ENCODE measurements at regions not wholly inside any gene's neighbourhood (a gene's known extent, or its start where the extent isn't known, plus 50 kb on each side); places are given as distances from the start of the nearest gene placed in this dataset.

DNA sequence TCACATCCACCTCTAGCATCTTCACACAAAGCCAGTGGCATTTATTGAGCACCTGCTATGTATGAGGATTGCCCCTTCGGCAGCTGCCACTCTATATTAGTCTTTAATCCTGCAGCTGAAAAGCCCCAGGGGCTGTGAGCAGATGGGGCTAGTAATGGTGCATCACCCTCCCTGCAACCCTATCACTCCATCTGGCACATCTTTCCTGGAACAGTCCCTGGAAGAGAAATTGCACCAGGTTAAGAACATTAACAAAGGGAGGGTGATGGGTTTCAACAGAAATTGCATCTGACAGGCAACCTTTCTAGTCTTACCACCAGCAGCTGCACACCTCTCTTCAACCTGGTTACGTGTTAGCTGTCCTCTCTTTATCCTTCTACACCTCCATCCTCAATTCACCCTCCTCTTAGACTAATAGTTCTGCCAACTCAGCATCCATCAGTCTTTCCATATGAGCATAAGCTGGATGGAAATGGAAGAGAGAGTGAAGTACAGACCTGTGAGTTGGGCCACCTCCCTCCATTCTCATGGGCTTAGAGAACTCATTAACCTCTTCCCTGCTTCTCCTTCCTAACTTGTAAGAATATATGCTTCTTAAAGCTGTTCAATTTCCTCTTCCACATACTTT lies 168.6 kb upstream of the NEBL start:
- ATAC-seq (ENCODE audit: poor library complexity) (no peak), DNase-seq (no peak)
- intact Hi-C loops (cut with DNase I), result no loop called here

DNA sequence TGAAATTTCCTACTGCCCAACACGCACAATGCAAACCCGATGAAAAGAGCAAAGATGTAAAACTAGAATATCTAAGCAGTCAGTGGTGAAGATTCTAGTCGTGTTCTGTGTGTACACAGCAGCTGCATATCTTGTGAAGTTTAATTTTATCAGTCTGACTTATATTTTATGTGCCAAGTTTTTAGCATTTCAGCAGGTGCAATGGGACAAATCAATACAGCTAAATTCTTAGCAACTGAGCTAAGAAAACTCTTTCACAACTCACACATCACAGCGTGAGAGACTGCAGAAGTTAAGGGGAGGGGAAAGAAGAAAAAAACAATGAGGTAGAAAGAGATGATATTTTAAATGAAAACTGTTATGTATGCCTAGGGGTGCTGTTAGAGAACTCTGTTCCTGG lies 164.9 kb upstream of the NEBL start:
- DNase-seq, result no peak
- ATAC-seq (ENCODE audit: poor library complexity), result no peak
- intact Hi-C loops (cut with DNase I), result no loop called here

DNA sequence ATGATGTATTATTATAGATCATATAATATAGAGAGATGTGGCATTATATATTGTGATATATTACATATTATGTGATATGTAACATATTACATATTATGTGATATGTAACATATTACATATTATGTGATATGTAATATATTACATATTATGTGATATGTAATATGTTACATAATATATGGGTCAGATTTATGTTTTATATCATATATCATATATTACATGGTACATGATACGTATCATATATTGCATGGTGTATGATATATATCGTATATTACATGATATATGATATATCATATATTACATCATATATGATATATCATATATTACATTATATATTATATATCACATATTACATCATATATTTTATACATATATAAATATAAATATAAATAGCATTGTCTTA lies 164.1 kb upstream of the NEBL start:
- DNase-seq (no peak), ATAC-seq (ENCODE audit: poor library complexity) (no peak)
- intact Hi-C loops (cut with DNase I), result no loop called here

DNA sequence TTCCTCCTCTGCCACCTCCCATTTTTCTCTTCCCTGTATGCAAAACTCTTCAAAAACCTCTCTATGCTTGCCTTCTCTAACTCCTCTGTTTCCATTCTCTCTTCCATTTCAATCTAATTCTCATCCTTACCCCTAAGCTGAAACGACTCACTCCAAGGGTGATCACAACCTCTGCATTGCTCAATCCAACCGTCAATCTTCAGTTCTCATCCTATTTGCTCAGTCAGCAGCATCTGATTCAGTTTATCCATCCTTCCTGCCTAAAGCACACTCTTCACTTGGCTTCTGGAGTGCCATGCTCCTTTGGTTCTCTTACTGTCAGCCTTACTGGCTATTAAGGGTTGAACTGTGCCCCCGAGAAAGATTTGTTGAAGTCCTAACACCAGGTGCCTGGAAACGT lies 163.5 kb upstream of the NEBL start:
- no peak for ATAC-seq (ENCODE audit: poor library complexity)
- intact Hi-C loops (cut with DNase I), result no loop called here
- no peak for DNase-seq

DNA sequence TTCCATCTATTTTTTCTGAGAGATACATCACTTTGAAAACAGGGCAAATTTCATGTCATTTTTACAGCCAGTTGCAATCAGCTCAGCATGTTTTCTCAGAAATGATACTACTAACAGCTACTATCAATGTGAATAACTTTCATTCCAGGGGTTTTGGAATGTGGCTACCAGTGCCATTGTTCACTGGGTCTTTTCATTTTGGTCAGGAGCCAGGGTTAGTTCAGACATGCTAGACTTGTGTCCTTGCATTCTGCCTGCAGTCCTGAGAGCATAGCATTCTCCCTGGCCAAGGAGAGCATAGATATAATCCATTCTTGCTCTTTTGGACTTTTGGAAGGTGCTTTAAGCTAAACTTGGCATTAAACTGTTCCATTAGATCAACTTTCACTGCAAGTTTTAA lies 160.9 kb upstream of the NEBL start:
- intact Hi-C loops (cut with DNase I), result no loop called here
- DNase-seq (no peak), ATAC-seq (ENCODE audit: poor library complexity) (peak; percentile 60)

GRCh38 chr10:21057436-21057835 lies 160.3 kb upstream of the NEBL start:
- no peak for ATAC-seq (ENCODE audit: poor library complexity)

DNA sequence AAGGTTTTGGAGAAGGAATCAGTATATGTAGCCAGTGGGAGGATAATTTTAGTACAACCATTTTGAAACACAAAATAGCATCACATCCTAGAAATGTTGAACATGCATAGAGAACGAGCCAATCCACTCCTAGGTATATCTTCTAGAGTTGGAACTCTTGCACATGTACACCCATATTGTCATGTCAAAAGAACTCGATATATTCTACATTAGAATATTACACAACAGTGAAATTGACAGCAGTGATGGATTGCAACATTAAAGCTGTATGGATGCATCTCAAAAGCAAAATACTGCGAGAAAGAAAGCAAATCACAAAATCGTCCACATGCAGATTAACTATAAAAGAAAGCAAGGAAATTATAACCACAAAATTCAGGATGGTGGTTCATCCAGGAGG lies 159.3 kb upstream of the NEBL start:
- no peak for DNase-seq
- ATAC-seq (ENCODE audit: poor library complexity), result no peak
- intact Hi-C loops (cut with DNase I), result no loop called here

More at GRCh38 chr10:21057436-21057835, 160.3 kb upstream of the NEBL start:
- intact Hi-C loops (cut with DNase I), result no loop called here
- no peak for DNase-seq

DNA sequence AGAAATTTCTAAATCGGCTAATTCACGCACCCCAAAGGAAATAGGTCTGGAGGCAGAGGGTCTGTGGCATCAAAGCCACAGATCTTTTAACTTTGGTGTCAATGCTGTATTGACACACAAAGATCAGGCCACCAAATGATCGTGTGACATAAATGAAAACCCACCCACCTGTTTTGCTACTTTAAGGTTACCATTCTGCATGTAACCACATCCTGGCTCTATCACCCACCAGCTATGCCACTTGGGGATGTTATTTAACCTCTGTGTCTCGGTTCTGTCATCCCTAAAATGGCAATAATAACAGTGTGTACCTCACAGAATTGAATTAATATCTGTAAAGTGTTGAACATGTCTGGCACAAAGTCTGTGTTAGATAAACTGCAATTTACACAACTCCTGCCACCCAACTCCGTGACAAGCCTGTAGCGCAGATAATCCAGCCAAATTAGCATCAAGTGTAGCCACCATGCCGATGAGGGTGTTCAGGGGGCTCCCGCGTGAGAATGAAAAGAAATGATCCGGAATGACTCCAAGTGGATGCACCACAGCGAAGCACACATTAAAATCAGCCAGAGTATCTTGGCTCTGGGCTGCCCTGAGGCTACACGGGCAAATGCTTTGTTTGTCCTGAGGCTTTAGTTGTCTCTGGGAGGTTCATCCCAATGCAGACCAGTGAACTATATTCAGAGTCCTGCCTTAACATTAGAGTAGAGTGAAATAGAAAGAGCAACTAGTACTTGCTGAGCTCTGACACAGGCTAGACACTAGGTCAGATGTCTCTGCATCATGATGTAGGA lies 158.4 kb upstream of the NEBL start:
- ATAC-seq (ENCODE audit: poor library complexity) (no peak), DNase-seq (no peak)
- intact Hi-C loops (cut with DNase I), result no loop called here

DNA sequence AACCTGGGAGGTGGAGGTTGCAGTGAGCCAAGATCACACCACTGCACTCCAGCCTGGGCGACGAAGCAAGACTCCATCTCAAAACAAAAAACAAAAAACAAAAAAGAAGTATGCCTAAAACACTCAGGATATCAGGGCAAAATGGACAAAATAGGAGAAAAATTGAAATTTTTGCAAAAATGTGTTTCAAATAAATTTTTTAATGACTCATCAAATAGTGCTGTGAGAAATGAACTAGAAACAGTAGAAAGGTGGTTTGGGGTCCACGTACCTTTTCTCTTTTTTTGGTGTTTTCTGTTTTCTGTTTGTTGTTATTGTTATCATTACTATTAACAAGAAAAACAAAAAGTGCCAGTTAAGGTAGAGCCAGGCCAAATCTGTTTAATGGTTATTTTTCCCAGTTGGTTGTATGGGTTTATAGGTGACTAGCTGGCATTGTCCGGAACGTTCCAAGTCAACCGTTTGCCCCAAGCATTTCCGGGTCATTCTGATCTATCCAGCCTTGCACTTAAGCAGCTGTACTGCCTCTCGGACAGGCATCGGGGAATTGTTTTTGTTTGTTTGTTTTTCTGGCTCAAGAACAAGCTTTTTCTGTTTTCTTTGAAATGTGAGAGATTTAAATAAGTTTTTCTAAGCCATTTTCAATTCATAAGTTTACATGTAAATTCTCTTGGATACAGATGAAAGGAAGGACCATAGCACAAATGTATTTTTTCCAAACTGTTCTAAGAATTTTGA lies 157.0 kb upstream of the NEBL start:
- ATAC-seq (ENCODE audit: poor library complexity), result no peak
- DNase-seq, result no peak
- intact Hi-C loops (cut with DNase I), result no loop called here

GRCh38 chr10:21052709-21053104 lies 155.6 kb upstream of the NEBL start:
- ATAC-seq (ENCODE audit: poor library complexity) (no peak), DNase-seq (no peak)
- intact Hi-C loops (cut with DNase I), result no loop called here

DNA sequence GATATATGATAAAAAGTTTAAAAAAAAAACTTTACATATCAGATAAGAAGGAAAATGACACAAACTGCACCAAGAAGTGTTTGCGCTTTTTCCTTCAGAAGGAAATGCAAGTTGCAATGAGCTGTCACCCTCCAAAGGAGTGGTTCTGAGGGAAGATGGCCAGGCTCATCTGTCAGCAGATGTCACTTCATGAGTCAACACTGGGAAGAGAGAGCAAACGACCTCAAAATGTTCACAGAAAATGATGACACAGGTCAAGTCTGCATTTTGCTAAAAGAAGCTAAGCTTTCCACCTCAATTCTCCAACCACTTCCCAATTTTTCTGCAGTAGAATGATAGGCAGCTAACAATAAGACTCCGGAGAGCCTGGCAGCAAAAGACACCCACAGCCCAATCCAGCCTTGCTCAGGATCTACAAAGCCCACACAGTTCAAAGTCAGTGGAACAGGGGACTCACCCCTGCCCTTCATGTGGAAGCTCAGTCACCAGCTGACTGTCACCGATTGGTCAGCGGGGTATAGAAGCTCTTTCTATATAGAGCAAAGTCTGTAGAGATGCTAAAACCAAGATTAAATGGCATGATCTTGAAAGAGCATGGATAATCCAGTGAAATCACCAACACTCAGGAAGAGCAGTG lies 155.1 kb upstream of the NEBL start:
- DNase-seq (no peak), ATAC-seq (ENCODE audit: poor library complexity) (no peak)
- intact Hi-C loops (cut with DNase I), result no loop called here

DNA sequence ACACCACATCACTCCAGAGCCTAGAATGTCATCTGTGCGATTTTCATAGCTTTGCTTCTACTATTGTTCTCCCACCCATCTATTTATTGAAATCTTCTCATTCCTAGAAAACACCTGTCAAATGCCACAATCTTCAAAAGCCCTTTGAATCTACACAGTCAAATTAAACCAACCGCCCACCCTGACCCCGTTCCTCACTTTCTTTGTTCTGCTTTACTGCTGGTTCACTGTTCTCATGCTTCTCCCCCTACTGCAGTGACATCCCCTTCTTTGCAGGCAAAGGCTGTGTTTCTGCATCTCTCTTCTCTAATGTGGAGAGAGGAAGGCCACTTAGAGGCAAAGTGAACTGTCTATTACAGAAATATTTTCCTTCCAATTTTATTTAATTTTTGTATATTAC lies 152.4 kb upstream of the NEBL start:
- DNase-seq, result no peak
- ATAC-seq (ENCODE audit: poor library complexity), result no peak
- intact Hi-C loops (cut with DNase I), result no loop called here

- intact Hi-C loops (cut with DNase I), result no loop called here
- DNase-seq, result no peak
- ATAC-seq (ENCODE audit: poor library complexity), result no peak
Measured at GRCh38 chr10:21048068-21048467, 151.0 kb upstream of the NEBL start.

DNA sequence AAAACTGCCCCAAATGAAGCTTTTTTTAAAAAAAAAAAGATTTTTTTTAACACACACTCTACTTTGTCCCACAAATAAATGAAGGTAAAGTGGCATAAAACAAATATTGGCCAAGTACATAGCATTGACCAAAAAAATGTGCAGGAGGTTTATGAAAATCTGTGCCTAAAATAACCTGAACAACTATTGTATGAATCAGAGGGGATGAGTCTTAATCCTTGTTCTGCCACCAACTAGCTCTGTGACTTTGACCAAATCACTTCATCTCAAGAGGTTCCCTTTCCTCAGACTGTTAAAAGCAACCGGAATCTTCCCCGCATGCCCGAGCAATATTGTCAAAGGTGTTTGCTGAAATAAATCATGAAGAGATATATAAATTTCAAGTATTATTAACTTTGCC lies 150.4 kb upstream of the NEBL start:
- DNase-seq (no peak), ATAC-seq (ENCODE audit: poor library complexity) (no peak)
- intact Hi-C loops (cut with DNase I), result no loop called here

GRCh38 chr10:21047096-21047495 lies 150.0 kb upstream of the NEBL start:
- intact Hi-C loops (cut with DNase I), result no loop called here
- no peak for DNase-seq
- ATAC-seq (ENCODE audit: poor library complexity), result no peak

- ATAC-seq (ENCODE audit: poor library complexity) (no peak), DNase-seq (no peak)
- intact Hi-C loops (cut with DNase I), result no loop called here
Measured at GRCh38 chr10:21043044-21043443, 145.9 kb upstream of the NEBL start.

DNA sequence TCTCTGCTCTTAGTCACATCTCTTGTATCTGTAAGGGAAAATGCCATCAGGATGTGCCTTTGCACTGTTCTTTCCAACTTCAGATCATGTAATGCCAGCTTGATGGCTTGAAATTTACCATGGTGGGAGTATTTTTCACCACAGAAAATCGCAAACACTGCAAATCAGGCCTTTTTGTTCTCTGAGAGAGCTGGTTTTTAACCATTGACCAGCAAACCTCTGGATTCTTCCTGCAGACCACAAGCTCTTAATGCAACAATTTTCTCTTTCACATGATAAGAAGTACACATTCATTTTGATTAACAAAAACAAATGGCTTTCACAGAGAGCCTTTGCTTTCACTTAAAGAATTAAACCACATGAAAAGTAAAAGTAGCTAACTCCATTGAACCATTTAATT lies 145.4 kb upstream of the NEBL start:
- intact Hi-C loops (cut with DNase I), result no loop called here
- ATAC-seq (ENCODE audit: poor library complexity), result no peak
- no peak for DNase-seq

DNA sequence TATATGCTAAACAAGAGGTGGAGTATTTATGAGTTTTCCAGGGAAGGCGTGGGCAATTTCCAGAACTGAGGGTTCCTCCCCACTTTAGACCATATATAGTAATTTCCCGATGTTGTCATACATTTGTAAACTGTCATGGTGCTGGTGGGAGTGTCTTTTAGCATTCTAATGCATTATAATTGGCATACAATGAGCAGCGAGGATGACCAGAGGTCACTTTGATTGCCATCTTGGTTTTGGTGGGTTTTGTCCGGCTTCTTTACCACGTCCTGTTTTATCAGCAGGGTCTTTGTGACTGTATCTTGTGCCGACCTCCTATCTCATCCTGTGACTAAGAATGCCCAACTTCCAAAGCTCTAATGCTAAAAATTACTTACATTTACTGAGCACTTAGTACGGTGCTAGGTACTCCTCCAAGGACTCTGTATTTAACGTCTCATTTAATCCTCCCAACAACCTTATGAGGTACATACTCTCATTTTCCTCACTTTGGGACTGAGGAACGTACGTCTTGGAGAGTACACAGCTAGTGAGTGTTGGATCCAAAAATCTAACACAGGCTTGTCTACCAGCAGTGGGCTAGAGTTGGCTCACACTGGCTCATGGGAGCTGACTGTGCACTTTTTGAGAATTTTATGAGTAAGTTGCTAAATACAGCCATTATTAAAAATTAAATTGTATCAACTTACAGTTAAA lies 144.8 kb upstream of the NEBL start:
- DNase-seq, result no peak
- no peak for ATAC-seq (ENCODE audit: poor library complexity)
- intact Hi-C loops (cut with DNase I), result no loop called here

GRCh38 chr10:21039721-21040120 lies 142.6 kb upstream of the NEBL start:
- DNase-seq, result no peak
- ATAC-seq (ENCODE audit: poor library complexity), result no peak
- intact Hi-C loops (cut with DNase I), result no loop called here

All from Right ventricle myocardium superior (tissue), 1 donor.